NCI-H460 (cell line): ENCODE measurements at regions not wholly inside any gene's neighbourhood (a gene's known extent, or its start where the extent isn't known, plus 50 kb on each side); places are given as distances from the start of the nearest gene placed in this dataset.

Experiments used
- DNase-seq: peaks from one replicate; pipeline ENCODE4 v3.0.0-alpha.2; 2016; ENCODE audit warnings: low read depth; ENCODE audit errors: extremely low read depth

DNA sequence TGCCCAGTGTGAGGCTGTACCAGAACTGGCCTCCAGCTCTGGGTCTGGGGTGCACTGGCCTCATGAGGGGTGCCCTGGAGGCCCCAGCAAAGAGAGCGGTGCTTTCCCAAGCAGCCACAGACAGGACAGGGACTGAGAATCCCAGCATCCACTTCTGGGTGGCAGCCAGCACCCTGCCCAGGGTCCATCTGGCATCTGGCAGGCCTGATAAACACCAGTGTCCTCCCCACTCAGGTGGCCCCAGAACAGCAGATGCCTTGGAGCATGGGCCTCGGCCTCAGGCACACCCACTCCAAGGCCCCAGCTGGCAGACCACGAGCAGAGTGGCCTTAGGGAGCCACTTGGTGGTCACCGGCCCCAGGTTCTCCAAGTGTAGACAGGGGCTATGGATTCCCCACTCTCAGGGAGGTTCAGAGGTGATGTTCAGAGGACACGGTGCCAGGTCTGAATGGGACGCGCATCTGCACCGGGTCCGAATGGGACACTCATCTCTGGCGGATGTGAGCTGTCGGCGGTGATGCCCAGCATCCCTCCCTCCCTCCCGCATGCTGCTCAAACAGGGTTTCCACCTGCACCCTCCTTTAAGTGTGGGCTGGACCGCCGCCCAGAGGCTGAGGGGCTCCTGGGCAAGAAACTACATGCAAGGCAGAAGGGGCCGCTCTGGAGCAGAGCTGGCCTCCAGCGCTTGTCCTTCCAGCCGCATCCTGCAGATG, 82.2 kb upstream of the GPC1 start:
- DNase-seq, result no peak

DNA sequence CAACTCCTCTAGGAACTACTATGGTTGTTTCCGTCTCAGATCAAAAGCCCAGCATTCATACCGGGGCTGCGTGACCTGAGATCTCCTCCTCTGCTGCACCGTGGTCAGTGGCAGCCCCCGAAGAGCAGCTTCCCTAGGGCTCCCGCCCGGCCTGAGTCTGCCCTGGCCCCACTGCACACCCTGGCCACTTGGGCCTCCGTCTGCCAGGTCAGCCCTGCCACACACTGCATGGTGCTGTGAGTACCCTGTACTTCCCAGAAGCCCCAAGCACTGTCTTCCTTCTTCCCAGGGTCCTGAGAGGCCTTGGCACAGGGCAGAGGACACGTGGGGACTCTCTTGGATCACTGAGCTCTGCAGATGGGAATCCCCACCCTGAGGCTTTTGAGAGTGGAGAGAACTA, 81.5 kb upstream of the GPC1 start:
- no peak for DNase-seq

DNA sequence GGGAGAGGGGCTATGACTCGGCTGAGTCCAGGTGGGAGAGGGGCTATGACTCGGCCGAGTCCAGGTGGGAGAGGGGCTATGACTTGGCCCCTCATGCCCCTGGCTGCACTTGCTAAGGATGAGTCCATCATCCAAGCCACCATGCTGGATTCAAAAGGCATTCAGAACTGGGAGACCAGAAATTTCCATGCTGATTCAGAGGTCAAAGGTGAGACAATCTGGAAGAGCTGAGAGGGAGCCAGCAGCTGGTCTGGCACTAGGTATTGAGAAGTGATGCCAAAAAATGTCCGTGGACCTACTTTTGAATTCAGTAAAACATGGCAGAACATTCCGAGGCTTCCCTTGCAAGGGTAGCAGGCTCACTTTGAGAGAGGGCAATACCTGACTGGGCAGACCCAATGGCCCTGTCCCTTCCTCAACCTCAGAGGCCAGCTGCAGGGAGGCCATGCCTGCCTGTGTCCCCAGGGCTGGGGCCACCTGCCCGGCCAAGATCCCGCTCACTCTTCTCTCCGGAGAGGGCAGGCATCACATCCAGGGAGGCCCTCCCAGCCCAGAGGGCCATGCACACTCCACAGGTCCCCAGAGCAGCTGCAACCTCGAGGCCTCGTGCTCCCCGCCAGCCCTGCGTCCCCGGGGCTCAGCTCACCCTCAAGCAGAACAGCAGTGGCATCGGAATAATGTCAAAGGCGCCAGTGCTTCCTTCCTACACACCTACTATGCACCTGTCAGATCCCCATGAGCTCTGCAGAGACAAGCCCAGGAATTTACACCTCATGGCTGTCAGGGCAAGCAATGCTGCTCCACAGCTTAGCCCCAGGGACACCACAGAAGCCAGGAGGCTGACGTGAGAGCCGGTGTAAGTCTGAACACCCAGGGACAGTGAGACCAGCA, 80.2 kb upstream of the GPC1 start:
- DNase-seq, result no peak

DNA sequence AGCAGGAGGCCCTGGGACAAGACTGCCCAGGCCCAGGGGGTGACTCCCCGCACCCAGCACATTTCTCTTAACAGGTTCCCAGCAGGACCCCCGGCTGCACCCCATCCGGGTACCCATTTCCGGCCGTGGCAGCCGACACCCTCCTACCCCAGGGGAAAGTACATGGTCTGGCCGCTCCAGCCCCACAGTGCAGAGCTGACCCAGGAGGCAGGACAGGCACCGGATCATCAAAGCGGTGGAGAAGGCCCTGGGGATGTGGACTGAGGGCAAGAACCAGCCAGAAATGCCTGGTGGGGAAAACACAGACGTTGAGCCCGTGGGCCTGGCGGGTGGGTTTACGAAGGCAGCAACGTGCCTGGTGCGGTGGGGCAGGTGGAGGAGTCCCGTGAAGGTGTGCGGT, 79.5 kb upstream of the GPC1 start:
- no peak for DNase-seq

DNA sequence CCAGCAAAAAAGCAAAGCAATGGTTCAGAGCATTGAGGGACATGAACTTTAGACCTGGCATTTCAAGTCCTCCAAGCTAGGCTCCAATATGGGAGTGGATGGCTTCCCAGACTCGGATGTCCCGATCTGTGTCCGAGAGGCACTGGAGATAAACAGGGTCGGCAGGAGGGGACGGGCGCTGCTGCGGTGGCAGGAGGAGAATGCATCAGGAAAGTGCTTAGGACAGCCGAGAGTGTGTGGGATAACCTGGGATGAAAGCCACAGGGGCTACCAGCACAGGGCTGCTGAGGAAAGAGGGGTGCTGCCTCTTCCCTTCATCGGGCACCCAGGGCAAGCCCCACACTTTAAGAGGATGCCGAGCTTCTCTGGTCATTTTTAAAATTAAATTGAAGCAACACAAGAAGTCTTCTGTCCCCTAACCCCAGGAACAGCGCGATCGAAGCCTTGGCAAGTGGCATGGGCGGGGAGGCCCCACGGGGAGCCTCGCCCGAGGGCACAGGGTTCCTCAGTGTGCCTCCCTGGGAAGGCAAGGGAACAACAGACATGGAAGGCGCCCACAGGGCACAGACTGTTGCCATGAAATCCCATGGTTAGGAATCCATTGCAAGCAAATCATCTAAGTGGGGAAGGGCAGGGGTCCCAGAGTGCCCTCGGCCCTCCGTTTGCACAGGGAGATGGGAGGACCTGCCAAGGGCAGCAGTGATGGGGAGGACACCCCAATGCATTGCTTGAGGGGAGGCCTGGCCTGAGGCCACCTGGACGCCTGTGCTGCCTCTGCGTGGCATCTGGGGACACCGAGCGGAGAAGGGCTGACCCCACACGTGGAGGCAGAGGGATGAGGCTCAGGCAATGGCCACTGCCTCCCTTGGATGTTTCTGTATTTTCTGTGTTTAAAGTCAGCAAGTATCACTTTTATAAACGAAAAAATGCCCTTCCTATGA, 78.5 kb upstream of the GPC1 start:
- no peak for DNase-seq

DNA sequence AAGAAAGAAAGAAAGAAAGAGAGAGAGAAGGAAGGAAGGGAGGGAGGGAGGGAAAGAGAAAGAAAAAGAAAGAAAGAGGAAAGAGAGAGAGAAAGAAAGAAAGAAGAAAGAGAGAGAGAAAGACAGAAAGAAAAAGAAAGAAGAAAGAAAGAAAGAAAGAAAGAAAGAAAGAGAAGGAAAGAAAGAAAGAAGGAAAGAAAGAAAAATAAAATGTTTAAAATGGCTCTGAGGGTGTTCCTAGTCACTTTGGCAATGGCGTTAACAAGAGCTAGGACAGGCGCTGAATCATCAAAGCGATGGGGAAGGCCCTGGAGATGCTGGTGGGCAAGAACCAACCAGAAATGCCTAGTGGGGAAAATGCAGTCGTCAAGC, 77.8 kb upstream of the GPC1 start:
- no peak for DNase-seq

DNA sequence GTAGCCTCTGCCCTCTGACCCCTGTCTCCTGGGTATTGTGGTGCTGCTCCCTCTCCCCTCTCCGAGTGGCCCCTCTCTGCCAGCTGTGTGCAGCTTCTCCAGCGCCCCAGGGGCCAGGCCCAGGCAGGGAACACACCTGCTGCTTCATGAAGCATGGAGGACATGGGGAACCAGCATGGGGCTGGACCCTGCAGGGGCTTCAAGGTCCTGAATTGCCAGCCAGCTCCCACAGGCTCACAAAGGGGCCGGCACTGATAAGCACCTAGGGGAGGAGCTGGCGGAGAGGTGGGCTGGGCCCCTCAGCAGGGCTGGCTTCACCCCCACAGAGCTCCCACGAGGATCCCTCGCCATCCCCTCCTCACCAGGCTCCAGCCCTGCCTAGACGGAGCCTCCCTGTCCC, 77.4 kb upstream of the GPC1 start:
- DNase-seq, result no peak

DNA sequence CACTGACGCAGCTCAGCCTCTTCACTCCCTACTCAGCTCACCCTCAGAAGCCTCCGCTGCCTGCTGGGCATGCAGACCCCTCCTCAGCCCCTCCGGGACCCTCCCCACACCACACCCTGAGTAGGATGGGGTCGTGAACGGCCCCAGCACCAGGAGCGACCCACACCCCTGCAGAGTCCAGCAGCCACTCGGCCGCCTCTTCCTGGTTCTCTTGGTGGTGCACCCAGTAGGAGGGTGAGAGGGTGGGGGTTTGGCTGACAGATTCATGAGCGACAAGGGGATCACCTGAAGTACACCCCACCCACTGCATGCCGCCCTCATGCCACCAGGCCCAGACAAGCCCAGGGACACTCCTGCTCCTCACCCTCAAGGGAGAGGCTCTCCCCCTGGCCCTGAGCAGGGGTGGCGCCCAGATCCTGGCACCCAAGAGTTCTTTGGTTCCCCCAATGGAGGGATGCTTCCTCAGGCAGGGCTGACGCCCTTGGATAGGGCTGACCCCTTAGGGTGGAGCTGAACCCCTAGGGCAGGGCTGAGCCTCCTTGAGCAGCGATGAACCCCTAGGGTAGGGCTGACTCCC, 76.6 kb upstream of the GPC1 start:
- no peak for DNase-seq

DNA sequence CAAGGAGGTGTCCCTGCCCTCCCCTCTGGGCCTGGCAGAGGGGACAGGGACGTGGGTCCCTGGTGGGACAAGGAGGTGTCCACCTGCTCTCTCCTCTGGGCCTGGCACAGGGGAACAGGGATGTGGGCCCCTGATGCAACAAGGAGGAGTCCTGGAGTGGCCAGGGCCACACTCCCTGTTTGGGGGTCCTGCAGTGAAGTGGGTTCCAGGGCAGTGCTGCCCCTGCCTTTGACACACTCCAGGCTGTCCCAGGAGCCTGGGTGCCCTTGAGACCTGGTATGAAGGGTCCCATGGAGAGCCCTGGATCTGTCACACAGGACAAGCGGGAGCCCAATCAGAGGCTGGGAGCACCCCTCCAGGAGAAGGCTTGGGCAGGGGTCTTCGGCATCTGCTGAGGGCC, 75.8 kb upstream of the GPC1 start:
- no peak for DNase-seq

DNA sequence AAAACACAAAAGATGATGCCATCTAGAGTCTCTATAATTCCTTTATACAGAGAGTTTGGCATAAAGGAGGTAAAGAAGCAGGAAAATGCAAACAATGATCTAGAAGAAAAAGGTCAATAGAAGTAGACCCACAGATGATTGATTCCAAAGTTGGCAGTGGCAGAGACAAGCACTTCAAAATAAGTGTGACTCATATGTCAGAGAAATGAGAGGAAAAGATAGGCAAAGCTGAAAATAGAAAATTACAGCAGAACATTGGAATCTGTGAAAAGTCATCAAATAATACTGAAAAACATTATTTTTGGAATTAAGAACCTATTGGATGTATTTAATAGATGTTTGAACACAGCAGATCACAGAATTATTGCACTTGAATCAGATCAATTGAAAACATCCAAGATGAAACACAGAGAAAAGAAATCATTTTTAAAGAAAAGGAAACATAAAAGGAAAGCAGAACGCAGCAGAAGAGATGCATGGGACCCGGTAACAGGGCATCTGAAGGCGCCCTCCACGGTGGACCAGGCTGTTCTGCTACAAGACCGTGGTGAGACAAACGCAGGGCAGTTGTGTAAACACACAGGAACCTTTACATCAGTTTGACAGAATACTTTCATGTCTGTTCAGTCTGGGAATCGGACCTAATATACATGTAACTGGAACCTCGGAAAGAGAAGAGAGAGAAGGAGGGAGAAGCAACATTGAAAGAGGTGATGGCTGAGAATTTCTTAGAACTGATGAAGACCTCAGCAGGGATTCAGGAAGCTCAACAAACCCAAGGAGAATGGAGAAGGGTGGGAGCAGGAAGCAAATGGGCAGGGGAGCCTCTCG, 74.6 kb upstream of the GPC1 start:
- DNase-seq, result no peak

DNA sequence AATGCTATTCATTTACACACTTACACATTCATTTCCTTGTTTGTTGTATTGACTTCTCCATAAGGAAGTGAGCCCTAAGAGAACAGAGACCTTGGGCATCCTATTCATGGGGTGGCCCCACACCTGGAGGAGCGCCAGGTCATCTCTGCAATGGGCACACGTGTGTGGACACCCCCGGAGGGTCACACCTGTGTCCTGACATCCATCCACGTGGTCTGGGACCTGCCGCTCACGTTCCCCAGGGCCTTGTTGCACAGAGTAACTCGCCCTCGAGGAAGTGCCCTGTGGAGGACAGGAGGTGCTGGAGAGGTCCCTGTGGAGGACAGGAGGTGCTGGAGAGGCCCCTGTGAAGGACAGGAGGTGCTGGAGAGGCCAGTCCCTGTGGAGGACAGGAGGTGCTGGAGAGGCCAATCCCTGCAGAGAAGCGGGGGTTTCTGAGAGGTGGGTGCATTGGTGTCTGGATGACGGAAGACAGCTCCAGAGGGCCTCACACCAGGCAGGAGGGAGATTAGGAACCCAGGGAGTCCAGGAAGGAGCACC, 73.2 kb upstream of the GPC1 start:
- DNase-seq, result no peak

DNA sequence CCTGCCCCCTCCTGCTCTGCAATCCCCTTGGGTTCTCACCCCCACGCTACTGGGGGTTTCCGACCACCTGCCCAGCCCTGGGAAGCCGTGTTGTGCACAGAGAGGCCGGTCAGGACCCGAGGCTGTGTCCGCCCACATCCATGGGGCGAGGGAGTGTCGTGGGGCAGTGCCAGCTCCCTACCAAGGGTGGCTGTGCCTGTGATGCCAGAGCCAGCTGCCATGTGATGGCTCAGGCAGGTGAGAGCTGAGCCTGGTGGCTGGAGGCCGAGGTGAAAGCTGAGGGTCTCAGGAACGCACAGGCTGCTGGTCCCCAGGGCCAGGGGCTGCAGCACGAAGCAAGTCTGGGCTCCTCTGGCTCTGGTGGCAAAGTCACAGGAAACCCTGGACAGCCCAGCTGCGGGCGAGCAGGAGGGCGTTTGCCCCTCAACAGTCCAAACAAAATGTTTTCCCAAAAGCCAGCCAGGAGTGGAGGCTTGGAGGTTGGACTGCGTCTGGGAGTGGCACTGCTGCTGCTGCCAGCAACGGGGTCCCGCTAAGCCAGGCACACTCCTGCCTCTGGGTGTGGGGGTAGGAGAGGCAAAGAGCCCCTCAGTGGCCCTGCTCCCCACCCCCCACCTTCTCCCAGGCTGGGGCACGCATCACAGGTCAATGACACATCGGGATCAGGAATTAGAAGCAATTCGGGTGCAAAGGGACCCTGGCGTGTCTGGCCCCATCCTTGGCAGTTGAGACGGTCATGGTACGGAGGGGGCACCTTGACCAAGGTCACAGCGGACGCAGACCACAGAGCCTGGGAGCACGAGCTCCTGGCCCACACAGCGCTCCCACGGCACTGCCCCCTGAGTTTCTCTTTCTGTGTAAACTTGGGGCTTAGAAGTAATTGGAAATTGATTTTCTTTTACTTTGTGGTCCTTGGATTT, 72.4 kb upstream of the GPC1 start:
- DNase-seq, result no peak

DNA sequence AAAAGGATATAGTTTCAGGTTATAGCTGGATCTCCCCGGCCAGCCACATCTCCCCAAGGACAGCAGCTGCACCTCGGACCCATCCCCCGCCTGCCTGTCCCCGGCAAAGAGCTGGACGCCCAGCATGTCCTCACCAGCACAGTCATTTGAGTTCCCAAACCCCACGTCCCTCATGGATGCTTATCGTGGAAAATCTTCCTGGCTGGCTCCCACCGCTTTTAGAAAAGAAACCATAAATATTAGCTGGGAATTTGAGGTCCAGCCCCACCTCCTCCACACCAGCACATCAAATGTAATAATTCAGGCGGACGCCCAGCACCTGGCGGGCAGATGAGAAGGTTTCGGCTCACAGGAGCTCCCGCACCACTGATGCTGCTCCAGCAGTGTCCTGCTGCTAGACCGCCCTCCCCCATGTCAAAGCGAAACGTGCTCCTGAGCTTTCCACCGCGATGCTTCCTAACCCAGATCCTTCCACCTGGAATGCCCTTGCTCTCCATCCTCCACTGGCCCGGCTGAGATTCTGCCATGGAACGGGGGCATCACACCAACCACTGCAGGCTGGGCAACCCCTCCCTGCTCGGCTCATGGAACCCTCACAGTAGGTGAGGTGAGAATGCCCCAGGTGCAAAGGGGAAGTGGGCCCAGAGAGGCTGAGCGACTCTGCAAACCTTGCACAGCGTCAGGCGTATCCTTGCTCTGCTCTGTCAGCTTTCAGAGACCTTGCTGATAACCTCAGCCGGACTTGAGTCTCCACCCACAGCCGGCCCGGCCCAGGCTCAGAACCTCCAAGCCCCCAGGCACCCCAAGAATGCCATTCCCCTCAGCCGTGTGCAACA, 71.5 kb upstream of the GPC1 start:
- DNase-seq, result no peak

DNA sequence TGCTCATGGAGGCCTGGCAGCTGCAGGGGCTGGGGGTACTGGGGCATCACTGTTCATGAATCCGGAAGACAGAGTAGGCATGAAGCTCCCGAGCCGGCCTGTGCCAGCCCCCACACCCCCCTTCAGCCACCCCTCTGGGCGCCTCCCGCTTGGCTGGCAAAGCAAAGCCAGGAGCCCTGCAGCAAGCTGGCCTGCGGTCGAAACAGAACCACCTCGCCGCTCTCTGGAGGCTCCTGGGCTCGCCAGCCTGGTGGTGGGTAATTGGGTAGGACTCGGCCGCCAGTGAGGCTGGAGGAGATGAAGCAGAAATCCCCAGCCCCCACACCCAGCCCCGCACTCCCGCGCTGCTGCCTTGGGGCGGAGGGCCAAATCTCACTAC, 70.9 kb upstream of the GPC1 start:
- no peak for DNase-seq

DNA sequence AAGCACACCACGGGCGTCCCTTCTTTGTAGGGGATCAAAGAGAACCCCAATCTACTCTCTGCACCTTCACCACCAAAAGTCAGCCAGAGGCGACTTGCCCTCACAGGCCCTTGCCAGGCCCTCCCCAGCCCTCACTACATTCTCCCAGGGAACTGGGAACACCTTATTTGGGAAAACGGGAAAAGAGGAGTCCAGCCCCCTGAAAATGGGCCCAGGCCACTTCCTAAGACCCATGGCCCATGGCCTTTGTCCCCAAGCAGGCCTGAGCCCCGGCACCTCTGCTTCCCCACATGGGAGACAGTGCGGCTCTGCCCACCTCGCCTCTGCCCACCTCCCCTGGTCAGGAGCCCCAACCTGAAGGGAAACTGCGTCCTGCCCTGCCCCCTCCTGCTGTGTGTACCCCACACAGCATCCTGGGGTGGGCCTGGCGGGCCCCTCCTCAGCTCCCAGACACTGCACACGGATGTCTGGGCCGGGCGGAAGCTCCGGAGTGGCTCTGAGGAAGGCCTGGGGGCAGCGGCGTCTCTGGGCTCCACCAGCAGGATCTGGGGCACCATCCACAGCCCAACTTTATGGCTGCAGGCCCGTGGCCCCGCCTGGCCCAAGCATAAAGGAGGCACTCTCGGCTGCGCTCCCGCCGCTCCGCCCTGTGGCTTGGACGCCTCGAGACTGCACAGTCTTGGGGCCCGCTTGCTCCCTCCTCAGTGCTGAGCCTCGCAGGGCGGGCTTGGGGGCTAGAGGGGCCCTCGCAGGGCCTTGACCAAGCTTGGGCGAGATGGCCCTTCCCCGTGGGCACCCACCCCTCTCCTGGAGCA, 70.3 kb upstream of the GPC1 start:
- DNase-seq, result no peak

DNA sequence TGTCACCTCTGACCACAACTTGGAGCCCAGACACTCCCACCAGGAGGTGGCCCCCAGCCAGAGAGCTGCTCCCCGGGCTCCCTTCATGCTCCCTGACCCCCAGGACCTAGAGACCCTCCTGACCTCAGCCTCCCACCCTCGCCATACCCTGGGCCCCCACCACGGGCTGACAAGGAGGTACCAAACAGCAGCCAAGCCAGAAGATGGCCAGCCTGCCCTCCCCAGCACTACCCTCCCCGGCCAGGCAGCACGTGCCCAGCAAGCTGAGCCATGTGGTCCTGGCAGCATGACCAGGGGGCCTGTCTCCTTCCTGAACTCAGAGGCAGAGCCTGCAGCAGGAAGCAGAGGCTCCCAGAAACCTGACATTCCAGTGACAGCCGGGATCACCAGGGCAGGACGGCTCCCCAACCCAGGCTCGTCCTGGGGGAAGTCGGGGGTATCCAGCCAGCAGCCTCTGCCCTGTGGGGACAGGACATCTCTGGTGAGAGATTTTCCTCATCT, 69.4 kb upstream of the GPC1 start:
- no peak for DNase-seq

DNA sequence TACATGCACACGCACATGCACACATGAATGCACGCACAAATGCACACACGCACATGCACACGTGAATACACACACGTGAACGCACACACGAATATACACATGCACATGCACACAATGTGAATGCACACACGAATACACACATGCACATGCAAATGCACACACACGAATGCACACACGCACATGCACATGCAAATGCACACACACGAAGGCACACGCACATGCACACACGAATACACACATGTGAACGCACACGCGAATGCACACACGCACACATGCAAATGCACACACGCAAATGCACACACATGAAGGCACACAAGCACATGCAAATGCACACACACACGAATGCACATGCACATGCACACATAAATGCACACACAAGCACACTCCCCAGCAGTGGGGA, 68.6 kb upstream of the GPC1 start:
- DNase-seq, result no peak
